ENCODE measurements at regions not wholly inside any gene's neighbourhood (a gene's known extent, or its start where the extent isn't known, plus 50 kb on each side); places are given as distances from the start of the nearest gene placed in this dataset.

- TF ChIP-seq POLR2A (IDR thresholded peaks at IDR 0.05) (no peak), CTCF (IDR thresholded peaks at IDR 0.05) (no peak)
These were observed 121.4 kb upstream of the ANO1 start for GRCh38 chr11:69956669-69957190.
